ENCODE measurements at regions not wholly inside any gene's neighbourhood (a gene's known extent, or its start where the extent isn't known, plus 50 kb on each side); places are given as distances from the start of the nearest gene placed in this dataset.

- in situ Hi-C loops (cut with HindIII; ENCODE audit: low sequenced_read_pairs): no loop called here
- DNase-seq (ENCODE audit: low spot score): no peak
These were observed 300.3 kb downstream of the BTG1 start for GRCh38 chr12:91845365-91845764.

- in situ Hi-C loops (cut with HindIII; ENCODE audit: low sequenced_read_pairs): no loop called here
These were observed 303.8 kb downstream of the BTG1 start for GRCh38 chr12:91841822-91842221.

DNA sequence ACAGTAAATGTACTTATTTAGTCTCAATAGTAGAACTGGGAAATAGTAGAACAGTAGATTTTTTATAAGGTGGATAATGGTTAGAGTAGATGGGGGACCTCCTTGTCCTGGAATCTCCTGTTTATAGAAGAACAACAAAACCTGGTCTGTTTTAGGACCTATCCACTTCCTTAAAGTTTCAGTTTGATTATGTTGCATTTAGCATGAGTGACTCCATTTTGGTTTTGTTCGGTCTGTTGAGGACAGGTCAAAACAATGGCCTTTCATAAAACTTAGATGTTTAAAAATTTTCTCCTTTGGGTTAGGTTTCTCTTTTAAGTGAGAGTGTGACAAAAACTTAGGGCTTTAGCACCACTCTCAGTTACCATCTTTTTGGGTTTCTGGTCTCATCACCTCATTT lies 308.9 kb downstream of the BTG1 start:
- in situ Hi-C loops (cut with HindIII; ENCODE audit: low sequenced_read_pairs): no loop called here
- DNase-seq (ENCODE audit: low spot score): no peak

More at GRCh38 chr12:91841822-91842221, 303.8 kb downstream of the BTG1 start:
- no peak for DNase-seq (ENCODE audit: low spot score)

GRCh38 chr12:91836264-91836663 lies 309.4 kb downstream of the BTG1 start:
- in situ Hi-C loops (cut with HindIII; ENCODE audit: low sequenced_read_pairs): no loop called here
- no peak for DNase-seq (ENCODE audit: low spot score)

GRCh38 chr12:91835693-91836092 lies 310.0 kb downstream of the BTG1 start:
- DNase-seq (ENCODE audit: low spot score): no peak
- in situ Hi-C loops (cut with HindIII; ENCODE audit: low sequenced_read_pairs): no loop called here

DNA sequence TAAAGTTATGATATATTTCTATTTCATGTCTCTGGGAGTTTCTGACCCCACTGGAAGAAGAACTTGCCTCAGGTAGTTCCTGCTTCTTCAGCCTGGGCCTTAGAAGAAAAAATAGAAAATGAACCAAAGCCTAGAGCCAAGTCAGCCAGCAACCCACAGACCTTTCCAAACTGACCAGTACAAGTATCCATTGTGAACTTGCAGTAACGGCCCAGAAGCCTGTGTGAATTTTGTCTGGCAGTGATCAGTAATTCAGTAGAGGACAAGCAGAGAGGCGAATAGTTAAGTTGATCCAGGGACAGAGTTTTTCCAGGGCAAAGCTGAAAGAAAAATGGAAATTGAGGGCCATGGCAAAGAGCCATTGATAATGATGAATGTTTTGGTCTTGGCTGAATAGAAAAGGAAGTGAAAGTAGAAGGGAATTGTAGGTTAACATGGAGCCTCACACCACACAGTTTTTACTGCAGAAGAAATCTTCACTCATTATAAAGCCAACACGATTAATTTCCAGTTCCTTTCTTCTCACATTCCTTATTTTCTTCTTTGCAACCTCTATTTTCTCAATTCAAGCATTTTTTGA lies 311.8 kb downstream of the BTG1 start:
- in situ Hi-C loops (cut with HindIII; ENCODE audit: low sequenced_read_pairs): no loop called here
- no peak for DNase-seq (ENCODE audit: low spot score)

- in situ Hi-C loops (cut with HindIII; ENCODE audit: low sequenced_read_pairs): no loop called here
These were observed 319.6 kb downstream of the BTG1 start for GRCh38 chr12:91825999-91826398.

DNA sequence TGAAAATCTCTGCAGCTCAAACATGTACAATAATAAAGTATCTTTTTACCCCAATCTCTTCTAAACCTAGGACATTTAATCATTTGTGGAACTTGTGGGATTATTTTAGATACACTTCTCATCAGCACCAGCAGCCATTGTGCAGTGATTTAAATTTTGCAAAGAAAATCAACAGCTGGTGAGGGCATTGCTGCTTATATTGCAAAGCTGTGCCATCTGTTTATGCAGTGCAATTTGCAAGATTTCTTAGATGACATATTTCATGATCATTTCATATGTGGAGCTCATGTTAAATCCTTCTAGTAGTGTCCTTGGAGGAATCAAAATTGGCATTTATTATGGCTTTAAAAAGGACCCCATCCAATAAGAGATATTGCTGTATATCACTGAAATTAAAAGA lies 320.7 kb downstream of the BTG1 start:
- in situ Hi-C loops (cut with HindIII; ENCODE audit: low sequenced_read_pairs): no loop called here
- no peak for DNase-seq (ENCODE audit: low spot score)

More at GRCh38 chr12:91825999-91826398, 319.6 kb downstream of the BTG1 start:
- no peak for DNase-seq (ENCODE audit: low spot score)

DNA sequence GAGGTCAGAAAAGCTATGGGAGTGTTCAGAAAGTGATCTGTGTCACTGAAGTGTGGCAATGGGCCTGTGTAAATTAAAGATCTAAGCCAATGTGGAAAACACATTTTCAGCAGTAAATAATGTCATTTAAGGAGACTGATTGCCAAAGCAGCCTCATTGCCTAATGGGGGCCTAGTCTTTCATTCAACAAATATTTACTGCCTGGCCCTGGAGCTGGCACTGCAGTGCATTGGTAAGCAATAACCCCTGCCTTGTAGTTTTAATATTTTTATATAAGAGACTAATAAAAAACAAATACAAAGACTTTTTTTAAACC lies 326.6 kb downstream of the BTG1 start:
- no peak for DNase-seq (ENCODE audit: low spot score)
- in situ Hi-C loops (cut with HindIII; ENCODE audit: low sequenced_read_pairs): no loop called here

GRCh38 chr12:91818227-91819131 lies 327.2 kb downstream of the BTG1 start:
- DNase-seq (ENCODE audit: low spot score): no peak
- in situ Hi-C loops (cut with HindIII; ENCODE audit: low sequenced_read_pairs): no loop called here

DNA sequence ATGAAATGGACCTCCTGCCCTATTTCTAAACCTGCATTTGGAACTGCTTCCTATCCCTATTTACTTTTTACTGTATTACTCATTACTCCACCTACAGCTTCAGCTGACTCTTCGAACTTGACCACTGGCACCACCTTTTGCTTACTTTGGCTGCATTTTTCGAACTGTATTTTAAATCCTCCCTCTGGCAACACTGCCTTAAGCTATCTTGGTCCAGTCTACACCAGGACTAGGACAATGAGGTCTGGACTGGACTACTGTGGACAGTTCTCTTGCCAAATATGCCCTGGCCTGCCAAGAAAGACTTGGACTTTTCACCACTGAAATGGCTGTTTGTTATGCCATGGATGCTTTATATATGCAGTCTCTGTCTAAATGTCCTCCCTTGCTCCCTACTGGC lies 328.1 kb downstream of the BTG1 start:
- in situ Hi-C loops (cut with HindIII; ENCODE audit: low sequenced_read_pairs): no loop called here
- peak; percentile 41 for DNase-seq (ENCODE audit: low spot score)

DNA sequence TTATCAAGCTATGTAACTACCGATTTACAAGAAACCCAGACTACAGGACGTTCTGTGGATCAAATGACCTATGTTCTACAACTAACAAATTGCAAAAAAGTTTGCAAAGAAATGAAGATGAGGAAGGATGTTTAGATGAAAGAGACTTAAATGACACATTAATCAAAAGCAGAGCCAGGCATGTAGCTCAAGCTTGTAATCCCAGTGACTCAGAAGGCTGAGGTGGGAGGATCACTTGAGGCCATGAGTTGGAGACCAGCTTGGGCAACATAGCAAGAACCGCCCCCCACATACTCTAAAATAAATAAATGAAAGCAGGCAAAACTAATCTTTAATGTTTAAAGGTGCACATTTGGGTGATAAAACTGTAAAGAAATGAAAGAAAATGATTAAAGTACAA lies 331.9 kb downstream of the BTG1 start:
- in situ Hi-C loops (cut with HindIII; ENCODE audit: low sequenced_read_pairs): no loop called here
- no peak for DNase-seq (ENCODE audit: low spot score)

GRCh38 chr12:91811481-91812287 lies 334.0 kb downstream of the BTG1 start:
- DNase-seq (ENCODE audit: low spot score): peak; percentile 88
- in situ Hi-C loops (cut with HindIII; ENCODE audit: low sequenced_read_pairs): no loop called here

GRCh38 chr12:91810531-91811451 lies 334.9 kb downstream of the BTG1 start:
- DNase-seq (ENCODE audit: low spot score): no peak
- in situ Hi-C loops (cut with HindIII; ENCODE audit: low sequenced_read_pairs): no loop called here

DNA sequence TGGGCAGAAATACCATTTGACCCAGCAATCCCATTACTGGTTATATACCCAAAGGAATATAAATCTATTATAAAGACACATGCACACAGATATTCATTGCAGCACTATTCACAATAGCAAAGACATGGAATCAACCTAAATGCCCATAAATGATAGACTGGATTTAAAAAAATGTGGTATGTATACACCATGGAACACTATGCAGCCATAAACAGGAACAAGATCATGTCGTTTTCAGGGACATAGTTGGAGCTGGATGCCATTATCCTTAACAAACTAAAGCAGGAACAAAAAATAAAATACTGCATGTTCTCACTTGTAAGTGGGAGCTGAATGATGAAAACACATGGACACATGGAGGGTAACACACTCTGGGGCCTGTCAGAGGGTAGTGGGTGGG lies 335.6 kb downstream of the BTG1 start:
- in situ Hi-C loops (cut with HindIII; ENCODE audit: low sequenced_read_pairs): no loop called here
- DNase-seq (ENCODE audit: low spot score): no peak

DNA sequence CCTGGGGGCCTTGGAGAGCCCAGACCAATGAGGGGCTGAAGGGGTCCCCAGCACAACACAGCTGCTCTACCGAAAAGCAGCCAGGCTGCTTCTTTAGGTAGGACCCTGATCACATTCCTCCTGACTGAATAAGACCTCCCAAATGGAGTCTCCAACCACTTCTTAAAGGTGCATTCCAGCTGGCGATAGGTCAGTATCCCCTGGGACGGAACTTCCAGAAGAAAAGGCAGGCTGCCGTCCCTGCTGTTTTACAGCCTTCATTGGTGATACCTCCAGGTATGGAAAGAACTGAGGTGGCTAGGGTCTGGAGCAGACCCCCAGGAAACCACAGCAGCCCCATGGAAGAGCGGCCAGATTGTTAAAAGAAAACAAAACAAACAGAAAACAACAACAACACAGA lies 340.6 kb downstream of the BTG1 start:
- no peak for DNase-seq (ENCODE audit: low spot score)
- in situ Hi-C loops (cut with HindIII; ENCODE audit: low sequenced_read_pairs): no loop called here

GRCh38 chr12:91804533-91804932 lies 341.1 kb downstream of the BTG1 start:
- in situ Hi-C loops (cut with HindIII; ENCODE audit: low sequenced_read_pairs): no loop called here
- no peak for DNase-seq (ENCODE audit: low spot score)

DNA sequence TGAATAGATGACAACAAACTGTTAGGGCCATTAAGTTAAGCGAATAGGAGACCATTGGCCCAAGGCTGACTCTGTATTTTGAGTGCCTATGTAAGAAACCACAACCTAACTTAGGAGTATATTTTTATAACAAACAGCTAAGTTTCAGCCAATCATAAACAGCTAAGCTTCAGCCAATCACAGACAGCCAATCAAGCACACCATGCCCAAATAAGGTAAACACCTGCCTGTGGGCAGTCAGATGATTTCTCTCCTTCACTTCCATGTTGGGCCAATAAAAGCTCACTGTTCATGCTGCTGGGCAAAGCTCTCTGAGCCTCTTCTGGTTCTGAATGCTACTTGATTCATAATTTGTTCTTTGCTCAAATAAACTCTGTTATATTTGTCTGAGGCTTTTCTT lies 344.6 kb downstream of the BTG1 start:
- no peak for DNase-seq (ENCODE audit: low spot score)
- in situ Hi-C loops (cut with HindIII; ENCODE audit: low sequenced_read_pairs): no loop called here

GRCh38 chr12:91793676-91794075 lies 352.0 kb downstream of the BTG1 start:
- in situ Hi-C loops (cut with HindIII; ENCODE audit: low sequenced_read_pairs): no loop called here
- no peak for DNase-seq (ENCODE audit: low spot score)
